Caki2 (cell line): ENCODE measurements at regions not wholly inside any gene's neighbourhood (a gene's known extent, or its start where the extent isn't known, plus 50 kb on each side); places are given as distances from the start of the nearest gene placed in this dataset.

Source experiments
- DNase-seq: peaks from one replicate; pipeline ENCODE4 v3.0.0-alpha.2; 2015; ENCODE audit warnings: low read depth
- in situ Hi-C: cut with HindIII; loops from 2 replicates; pipeline ENCODE4 v1.10.0; 2016; ENCODE audit warnings: low sequenced_read_pairs, low pct_unique_long_range_greater_than_20kb, mixed read lengths

DNA sequence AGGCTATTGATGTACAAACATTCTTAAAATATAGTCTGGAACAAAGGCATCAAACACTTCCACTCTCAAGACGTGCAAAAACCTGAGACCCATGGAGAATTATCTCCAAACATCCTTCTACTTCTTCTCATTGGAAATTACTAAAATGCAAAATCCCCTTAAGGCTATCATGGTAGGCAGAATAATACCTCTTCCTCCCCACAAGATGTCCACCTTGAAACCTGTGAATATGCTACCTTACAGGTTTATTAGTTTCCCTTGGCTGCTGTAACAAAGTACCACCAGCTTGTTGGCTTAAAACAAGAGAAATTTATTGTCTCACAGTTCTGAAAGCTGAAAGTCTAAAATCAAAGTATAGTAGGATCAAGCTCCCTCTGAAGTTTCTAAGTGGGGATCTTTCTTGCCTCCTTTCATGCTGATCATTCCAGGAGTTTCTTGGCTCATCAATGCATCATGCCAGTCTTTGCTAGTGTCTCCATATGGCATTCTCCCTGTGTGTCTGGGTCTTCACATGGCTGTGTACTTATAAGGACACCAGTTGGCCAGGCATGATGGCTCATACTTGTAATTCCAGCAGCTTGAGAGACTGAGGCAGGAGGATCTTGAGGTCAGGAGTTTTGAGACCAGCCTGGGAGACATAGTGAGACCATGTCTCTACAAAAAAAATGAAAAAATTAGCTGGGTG is 163.7 kb upstream of the NCK2 start:
- in situ Hi-C loops: no loop called here
- no peak for DNase-seq

DNA sequence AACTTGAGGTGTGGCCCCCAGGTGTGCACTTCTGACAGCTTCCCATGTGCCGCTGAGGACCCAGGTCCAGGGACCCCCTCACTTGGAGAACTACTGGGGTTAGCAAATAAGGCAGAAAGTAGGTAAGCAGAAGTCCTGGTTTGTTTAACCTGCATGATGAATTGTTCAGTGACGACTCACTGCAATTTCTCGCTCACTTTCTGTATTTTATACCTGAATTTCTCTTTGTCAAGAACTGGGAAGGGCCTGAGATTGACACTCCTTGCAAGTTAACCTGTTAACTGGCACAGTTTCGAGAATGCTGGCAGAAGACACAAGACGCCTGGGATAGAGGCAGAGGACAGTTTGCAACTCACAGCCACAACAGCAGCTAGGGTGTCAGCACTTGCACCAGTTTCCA is 164.5 kb upstream of the NCK2 start:
- DNase-seq: no peak
- in situ Hi-C loops: no loop called here

DNA sequence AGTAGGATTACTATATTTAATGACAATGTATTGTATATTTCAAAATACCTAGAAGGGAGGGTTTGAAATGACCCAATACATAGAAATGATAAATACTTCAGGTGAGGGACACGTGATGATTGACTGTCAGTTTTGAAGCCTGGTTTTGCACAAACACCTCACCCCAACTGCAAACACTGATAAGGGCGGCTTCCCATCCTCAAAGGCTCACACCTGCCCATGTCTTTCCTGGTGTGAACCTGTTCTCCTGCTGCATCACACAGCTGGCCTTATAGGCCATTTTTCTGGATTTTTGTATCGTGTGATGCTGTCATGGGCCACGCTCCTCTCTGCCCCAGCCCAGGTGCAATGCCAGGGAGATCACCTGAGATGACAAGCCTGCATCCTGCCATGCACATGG is 166.5 kb upstream of the NCK2 start:
- in situ Hi-C loops: no loop called here
- no peak for DNase-seq

DNA sequence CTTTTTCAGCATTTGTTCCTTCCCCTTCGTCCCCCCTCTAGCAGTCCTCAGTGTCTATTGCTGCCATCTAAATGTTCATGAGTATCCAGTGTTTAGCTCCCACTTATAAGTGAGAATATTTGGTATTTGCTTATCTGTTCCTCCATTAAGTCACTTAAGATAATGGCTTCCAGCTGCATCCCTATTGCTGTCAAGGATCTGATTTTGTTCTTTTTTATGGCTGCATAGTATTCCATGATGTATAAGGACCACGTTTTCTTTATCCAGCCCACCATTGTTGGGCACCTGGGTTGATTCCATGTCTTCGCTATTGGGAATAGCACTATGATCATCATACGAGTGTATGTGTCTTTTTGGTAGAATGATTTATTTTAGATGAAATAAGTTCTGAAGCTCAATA is 166.9 kb upstream of the NCK2 start:
- DNase-seq: no peak
- in situ Hi-C loops: no loop called here

GRCh38 chr2:105576440-105577241 is 168.1 kb upstream of the NCK2 start:
- peak; percentile 39 for DNase-seq
- in situ Hi-C loops: no loop called here

- in situ Hi-C loops: no loop called here
- DNase-seq: no peak
Measured at GRCh38 chr2:105576050-105576439, 168.7 kb upstream of the NCK2 start.

- no peak for DNase-seq
- in situ Hi-C loops: no loop called here
Measured at GRCh38 chr2:105575499-105576025, 169.2 kb upstream of the NCK2 start.

- no peak for DNase-seq
- in situ Hi-C loops: no loop called here
Measured at GRCh38 chr2:105574796-105575344, 169.8 kb upstream of the NCK2 start.

DNA sequence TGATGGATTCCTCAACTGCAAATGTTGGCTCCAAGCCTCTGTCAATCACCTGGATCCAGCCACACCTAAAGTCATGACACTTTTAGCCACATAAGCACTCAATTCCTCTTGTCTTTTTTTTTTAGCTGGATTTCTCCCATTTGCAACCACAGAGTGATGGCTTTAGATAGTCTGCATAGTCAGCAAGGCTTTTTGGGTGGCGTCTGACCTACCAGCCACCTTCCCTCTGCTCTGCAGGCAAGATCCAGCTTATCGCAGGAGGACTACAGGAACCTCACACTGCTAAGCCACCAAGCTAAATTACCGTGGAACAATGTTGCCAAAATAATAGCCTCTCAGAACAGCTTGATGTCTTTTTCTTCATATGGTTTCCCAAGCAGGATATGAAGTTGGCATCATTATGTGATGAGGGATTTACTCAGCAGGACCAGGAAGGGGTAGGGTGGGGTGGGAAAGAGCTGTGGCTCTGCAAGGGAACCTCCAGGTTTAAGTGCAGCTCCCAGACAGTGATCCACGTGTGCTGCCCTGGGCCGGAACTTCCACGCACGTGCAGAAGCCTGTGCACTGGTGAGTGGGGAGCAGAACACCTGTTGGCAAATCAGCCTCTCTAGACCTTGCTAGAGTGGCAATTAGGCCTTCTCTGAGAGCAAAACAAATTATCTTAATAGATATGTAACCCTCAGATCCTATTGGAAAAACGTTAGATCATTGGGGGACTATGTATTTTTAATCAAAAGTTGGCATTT is 170.6 kb upstream of the NCK2 start:
- in situ Hi-C loops: no loop called here

GRCh38 chr2:105573490-105573889 is 171.2 kb upstream of the NCK2 start:
- no peak for DNase-seq
- in situ Hi-C loops: no loop called here

More for the DNA sequence above, 170.6 kb upstream of the NCK2 start:
- no peak for DNase-seq

DNA sequence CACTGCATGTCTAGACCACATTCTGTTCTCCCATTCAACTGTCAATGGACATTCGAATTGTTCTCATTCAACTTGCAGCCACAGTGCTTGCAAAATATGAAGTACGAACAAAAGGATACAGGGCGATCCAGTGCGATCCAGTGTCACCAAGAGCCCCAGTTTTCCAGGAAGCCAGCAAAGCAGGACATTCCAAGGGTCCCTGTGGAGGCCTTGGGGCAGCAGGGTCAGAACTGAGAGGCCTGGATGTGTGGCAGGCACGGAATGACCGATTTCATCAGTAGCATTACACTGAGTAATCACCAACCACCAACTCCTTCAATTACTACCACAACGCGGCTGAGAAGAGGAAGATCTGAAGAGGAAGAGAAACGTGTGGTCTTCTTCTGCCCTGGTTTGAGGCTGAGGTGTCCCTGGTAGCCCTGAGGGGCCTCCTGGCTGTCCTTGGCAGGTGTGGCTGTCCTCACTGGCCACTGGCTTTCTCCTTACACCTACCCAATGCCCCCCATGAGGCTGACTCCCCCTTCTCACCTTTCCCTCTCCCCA is 172.7 kb upstream of the FHL2 start:
- no peak for DNase-seq
- in situ Hi-C loops: no loop called here

DNA sequence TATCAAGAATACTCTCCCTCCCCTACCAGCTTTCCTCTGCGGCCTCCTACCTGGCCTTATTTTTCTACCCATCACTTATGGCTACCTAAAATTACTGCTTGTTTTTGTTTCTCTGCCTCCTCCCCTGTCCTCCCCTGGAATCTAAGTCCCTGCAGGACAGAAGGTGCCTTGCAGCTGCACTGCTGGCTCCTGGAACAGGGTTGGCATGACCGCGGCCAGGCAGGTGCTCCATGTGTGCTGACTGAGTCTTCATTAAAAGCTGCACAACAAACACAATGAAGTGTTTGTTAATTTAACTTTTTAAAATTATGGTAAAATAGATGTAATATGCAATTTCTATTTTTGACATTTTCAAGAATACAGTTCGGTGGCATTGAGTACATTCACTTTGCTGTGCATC is 171.9 kb upstream of the FHL2 start:
- in situ Hi-C loops: no loop called here
- DNase-seq: no peak

DNA sequence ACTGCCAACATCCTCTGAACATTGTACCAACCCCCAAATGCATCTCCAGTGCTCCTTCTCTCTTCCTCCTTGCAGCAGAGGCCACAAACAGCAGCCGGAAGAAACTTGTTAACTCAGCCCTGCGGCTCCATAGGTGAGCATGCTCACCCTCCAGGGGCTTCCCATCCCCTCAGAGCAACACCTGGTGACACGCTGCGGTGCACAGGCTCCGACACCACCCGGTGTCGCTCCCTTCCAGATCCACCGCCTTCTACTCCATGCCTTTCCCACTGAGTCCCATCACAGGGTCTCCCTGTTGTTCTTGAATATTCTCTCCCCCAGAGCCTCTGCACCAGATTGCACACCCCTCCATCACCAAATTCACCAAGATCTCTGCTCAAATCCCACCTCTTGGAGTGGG is 171.5 kb upstream of the FHL2 start:
- in situ Hi-C loops: no loop called here
- no peak for DNase-seq

GRCh38 chr2:105569606-105570005 is 170.8 kb upstream of the FHL2 start:
- no peak for DNase-seq

DNA sequence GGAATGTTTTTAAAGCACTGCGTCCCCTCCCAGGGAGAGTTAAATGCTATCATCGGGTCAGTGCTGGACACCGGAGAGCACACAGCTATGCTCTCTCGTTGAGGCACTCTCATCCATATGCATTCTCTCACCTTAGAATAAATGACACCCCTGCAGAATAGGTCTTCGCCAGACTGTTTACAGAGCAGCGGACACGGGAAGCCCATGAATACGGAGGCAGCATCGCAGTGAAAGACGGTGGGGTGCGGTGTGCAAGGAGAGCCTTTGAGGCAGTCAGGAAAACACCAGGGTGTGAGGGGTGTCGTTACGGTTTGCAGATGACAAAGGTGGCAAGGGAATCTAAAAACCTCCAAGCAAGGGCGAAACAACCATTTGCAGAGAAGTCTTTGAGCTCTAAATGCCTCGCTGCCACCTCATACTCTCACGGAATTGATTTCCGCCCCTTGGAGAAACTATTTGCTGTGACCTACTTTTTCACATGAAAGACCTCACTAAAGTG is 169.2 kb upstream of the FHL2 start:
- no peak for DNase-seq
- in situ Hi-C loops: no loop called here

More at GRCh38 chr2:105569606-105570005, 170.8 kb upstream of the FHL2 start:
- in situ Hi-C loops: no loop called here

DNA sequence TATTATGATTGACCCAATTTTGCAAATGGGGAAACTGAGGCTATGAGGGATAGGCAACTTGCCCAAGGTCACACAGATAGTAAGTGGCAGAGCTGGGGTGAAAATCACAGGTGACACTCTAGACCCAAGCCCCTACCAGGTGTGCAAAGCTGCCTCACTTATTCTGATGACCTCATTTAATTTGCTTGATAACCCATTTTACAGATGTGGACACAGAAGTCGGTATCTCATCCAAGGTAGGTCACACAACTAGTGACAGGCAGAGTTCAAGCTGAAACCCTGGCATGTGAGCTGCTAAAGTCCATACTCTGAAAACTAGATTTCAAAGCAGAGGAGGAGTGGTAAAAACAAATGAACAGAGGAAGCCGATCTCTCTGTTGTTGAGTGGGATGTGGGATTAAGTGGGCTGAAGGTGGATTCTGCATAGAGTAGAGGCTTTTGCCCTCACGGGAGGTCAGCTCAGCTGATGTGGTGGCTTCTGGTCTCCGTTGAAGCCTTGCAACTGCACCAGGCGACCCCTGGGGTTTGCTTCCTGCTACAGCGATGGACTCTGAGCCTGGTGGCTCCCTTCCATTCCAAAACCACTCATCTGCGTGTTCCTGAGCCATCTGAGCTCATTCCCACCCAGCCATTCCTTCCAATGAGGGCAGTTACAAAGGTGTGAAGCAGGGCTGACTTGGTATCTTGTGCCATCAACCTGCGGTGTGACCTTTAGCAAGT is 164.3 kb upstream of the FHL2 start:
- in situ Hi-C loops: no loop called here
- DNase-seq: no peak

GRCh38 chr2:105561401-105561800 is 162.6 kb upstream of the FHL2 start:
- in situ Hi-C loops: no loop called here
- no peak for DNase-seq

DNA sequence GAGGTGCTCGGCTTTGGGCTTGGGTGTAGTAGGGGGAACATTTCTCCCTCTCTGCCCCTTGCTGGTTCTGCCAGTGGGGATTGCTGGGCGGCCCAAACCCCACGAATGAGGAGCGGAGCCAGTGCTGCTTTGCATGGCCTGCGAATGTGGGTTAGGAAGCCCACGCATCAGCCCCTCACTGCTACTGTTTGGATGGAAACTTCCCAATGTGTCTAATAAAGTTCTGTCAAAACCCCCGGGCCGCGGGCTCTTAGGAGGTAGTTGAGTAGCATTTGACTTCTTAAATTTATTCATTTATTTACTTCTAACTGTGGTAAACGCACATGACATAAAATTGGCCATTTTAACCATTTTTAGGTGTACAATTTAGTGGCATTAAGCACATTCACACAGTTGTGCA is 161.3 kb upstream of the FHL2 start:
- in situ Hi-C loops: no loop called here
- no peak for DNase-seq
